Activated B cell treated with CpG ODN at 0.5 μM for 24 hours (primary cell): ENCODE measurements at regions not wholly inside any gene's neighbourhood (a gene's known extent, or its start where the extent isn't known, plus 50 kb on each side); places are given as distances from the start of the nearest gene placed in this dataset.

ENCODE experiments used
- ATAC-seq: fragments of 200-7000 bp; cut with Tn5 transposase; one replicate; pipeline ENCODE4 v1.10.0; 2021; ENCODE audit warnings: low read depth, mild to moderate bottlenecking, moderate library complexity
- CTCF ChIA-PET: fragments of 350-600 bp; sonication (Branson Sonifier 250); formaldehyde crosslinking; loops from one replicate; lab custom pipeline; 2021; ENCODE audit warnings: antibody characterized with exemption; lab: Charles Lee
- POLR2A ChIA-PET: fragments of 350-600 bp; sonication (Branson Sonifier 250); formaldehyde crosslinking; loops from one replicate; lab custom pipeline; 2021; ENCODE audit warnings: antibody characterized with exemption; lab: Charles Lee
- DNase-seq: peaks from one replicate; pipeline ENCODE4 v3.0.0; 2022
- H3K27ac Mint-ChIP-seq: one replicate; pipeline ENCODE4 v1.8.0; 2020; ENCODE audit warnings: mixed read lengths
- H3K27me3 Mint-ChIP-seq: one replicate; pipeline ENCODE4 v1.8.0; 2021; ENCODE audit warnings: mixed read lengths
- H3K36me3 Mint-ChIP-seq: one replicate; pipeline ENCODE4 v1.8.0; 2021; ENCODE audit warnings: low read depth, mixed read lengths
- H3K4me1 Mint-ChIP-seq: one replicate; pipeline ENCODE4 v1.8.0; 2021; ENCODE audit warnings: mixed read lengths
- H3K4me3 Mint-ChIP-seq: one replicate; pipeline ENCODE4 v1.8.0; 2020; ENCODE audit warnings: mild to moderate bottlenecking, mixed read lengths
- H3K9me3 Mint-ChIP-seq: one replicate; pipeline ENCODE4 v1.8.0; 2020; ENCODE audit warnings: mixed read lengths
- intact Hi-C: fragments of 100-400 bp; cut with micrococcal nuclease; formaldehyde crosslinking; loops from one replicate; pipeline ENCODE4 v1.15.1; 2024
- TF ChIP-seq, protein P1 (sequence below): fragments of 200-600 bp; IDR thresholded peaks from one replicate; pipeline ENCODE4 v1.8.0; 2022; ENCODE audit warnings: antibody characterized with exemption, mild to moderate bottlenecking

DNA sequence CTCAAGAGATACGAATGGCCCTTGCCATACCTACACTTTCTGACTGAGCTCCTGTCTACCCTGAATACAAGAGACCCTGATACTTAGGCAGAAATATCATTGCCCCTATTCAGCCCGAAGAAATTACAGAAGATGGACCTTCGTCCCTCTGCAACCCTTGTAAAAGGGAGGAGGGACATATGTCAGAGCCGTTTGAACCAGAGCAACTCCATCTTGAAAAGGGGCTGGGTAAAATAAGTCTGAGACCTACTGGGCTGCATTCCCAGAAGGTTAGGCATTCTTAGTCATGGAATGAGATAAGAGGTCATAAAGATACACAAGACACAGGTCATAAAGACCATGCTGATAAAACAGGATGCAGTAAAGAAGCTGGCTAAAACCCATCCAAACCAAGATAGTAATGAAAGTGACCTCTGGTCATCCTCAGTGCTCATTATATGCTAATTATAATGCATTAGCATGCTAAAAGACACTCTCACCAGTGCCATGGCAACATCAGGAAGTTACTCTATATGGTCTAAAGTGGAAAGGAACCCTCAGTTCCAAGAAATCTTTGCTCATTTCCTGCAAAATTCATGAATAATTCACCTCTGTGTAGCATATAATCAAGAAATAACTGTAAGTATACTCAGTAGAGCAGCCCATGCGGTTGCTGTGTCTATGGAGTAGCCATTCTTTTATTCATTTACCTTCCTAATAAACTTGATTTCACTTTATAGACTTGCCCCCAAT lies 49.7 kb upstream of the GPD1L start:
- H3K27ac Mint-ChIP-seq = no peak overlapping the region
- intact Hi-C loops = no loop called here
- ChIA-PET POLR2A (no interaction called here), CTCF (no interaction called here)
- ATAC-seq (no peak), DNase-seq (no peak)
- H3K4me3 Mint-ChIP-seq = no peak overlapping the region
- H3K36me3 Mint-ChIP-seq = no peaks in the 10 kb centered on the region
- no peaks in the 10 kb centered on the region for H3K9me3 Mint-ChIP-seq
- H3K4me1 Mint-ChIP-seq = peaks cover 10% of the 10 kb centered on the region
- TF ChIP-seq, protein P1, sequence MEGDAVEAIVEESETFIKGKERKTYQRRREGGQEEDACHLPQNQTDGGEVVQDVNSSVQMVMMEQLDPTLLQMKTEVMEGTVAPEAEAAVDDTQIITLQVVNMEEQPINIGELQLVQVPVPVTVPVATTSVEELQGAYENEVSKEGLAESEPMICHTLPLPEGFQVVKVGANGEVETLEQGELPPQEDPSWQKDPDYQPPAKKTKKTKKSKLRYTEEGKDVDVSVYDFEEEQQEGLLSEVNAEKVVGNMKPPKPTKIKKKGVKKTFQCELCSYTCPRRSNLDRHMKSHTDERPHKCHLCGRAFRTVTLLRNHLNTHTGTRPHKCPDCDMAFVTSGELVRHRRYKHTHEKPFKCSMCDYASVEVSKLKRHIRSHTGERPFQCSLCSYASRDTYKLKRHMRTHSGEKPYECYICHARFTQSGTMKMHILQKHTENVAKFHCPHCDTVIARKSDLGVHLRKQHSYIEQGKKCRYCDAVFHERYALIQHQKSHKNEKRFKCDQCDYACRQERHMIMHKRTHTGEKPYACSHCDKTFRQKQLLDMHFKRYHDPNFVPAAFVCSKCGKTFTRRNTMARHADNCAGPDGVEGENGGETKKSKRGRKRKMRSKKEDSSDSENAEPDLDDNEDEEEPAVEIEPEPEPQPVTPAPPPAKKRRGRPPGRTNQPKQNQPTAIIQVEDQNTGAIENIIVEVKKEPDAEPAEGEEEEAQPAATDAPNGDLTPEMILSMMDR = no peak
- no peaks in the 10 kb centered on the region for H3K27me3 Mint-ChIP-seq
